Caco-2 (cell line): ENCODE measurements at regions not wholly inside any gene's neighbourhood (a gene's known extent, or its start where the extent isn't known, plus 50 kb on each side); places are given as distances from the start of the nearest gene placed in this dataset.

Experiments used
- BruUV-seq: library from RNA; stranded (reverse); fragments of 400-500 nt; replicated peaks from 2 replicates; lab custom pipeline; 2021; lab: Mats Ljungman, UMichigan
- CTCF ChIA-PET: fragments of 300-600 bp; sonication (Branson Sonifier 250); formaldehyde crosslinking; loops from one replicate; lab custom pipeline; 2022; ENCODE audit warnings: antibody characterized with exemption; lab: Charles Lee
- POLR2A ChIA-PET: fragments of 300-600 bp; sonication (Branson Sonifier 250); formaldehyde crosslinking; loops from one replicate; lab custom pipeline; 2022; ENCODE audit warnings: antibody characterized with exemption; lab: Charles Lee
- DNase-seq, 2 experiments: peaks; one replicate each; pipeline versions ENCODE4 v3.0.0 to v3.0.0-alpha.2; 2020 to 2022
- H3K27me3 ChIP-seq: replicated peaks from 2 replicates; pipeline ENCODE4 v1.6.0; 2011; ENCODE audit warnings: low read length; ENCODE audit not compliant: control insufficient read depth, insufficient read depth
- H3K36me3 ChIP-seq: 2 replicates; pipeline ENCODE4 v1.5.1; 2011; ENCODE audit warnings: low read length; ENCODE audit not compliant: control insufficient read depth, insufficient read depth
- H3K4me1 ChIP-seq: fragments of 250-450 bp; sonication (Bioruptor Pico); 2 replicates; pipeline ENCODE4 v1.5.1; 2020; ENCODE audit warnings: mild to moderate bottlenecking
- H3K4me3 ChIP-seq: 2 replicates; pipeline ENCODE4 v1.5.1; 2011; ENCODE audit warnings: low read depth, mild to moderate bottlenecking, control low read depth, low read length
- H3K9me3 ChIP-seq: fragments of 250-450 bp; sonication (Bioruptor Pico); 2 replicates; pipeline ENCODE4 v1.5.1; 2020; ENCODE audit warnings: mild to moderate bottlenecking, moderate library complexity
- H3K27ac Mint-ChIP-seq: one replicate; pipeline ENCODE4 v1.8.0; 2022; ENCODE audit warnings: mixed read lengths; ENCODE audit not compliant: unreplicated experiment
- H3K27me3 Mint-ChIP-seq: one replicate; pipeline ENCODE4 v1.8.0; 2022; ENCODE audit warnings: mixed read lengths; ENCODE audit not compliant: insufficient read depth, unreplicated experiment
- H3K36me3 Mint-ChIP-seq: one replicate; pipeline ENCODE4 v1.8.0; 2022; ENCODE audit warnings: mild to moderate bottlenecking, mixed read lengths; ENCODE audit not compliant: insufficient read depth, unreplicated experiment
- H3K4me1 Mint-ChIP-seq: one replicate; pipeline ENCODE4 v1.8.0; 2022; ENCODE audit warnings: low read depth, mixed read lengths; ENCODE audit not compliant: unreplicated experiment
- H3K4me3 Mint-ChIP-seq: one replicate; pipeline ENCODE4 v1.8.0; 2022; ENCODE audit warnings: mild to moderate bottlenecking, moderate library complexity, mixed read lengths; ENCODE audit not compliant: unreplicated experiment
- H3K9me3 Mint-ChIP-seq: one replicate; pipeline ENCODE4 v1.8.0; 2022; ENCODE audit warnings: mixed read lengths; ENCODE audit not compliant: unreplicated experiment
- CTCF ChIP-seq, 2 experiments: fragments of 200-600 bp in 1 of 2; IDR thresholded peaks; 1 replicate in 1 of 2; 2 replicates in 1 of 2; pipeline versions ENCODE4 v1.5.1 to v1.8.0; 2011 to 2022; ENCODE audit warnings: antibody characterized with exemption in 1 of 2, control low read depth in 1 of 2, inconsistent platforms in 1 of 2, low read depth in 1 of 2, low read length in 1 of 2, mild to moderate bottlenecking in 1 of 2, moderate library complexity in 1 of 2; ENCODE audit not compliant: insufficient read depth in 1 of 2, severe bottlenecking in 1 of 2, unreplicated experiment in 1 of 2
- intact Hi-C: fragments of 100-400 bp; cut with micrococcal nuclease; formaldehyde crosslinking; loops from one replicate; pipeline ENCODE4 v1.10.0; 2022; ENCODE audit not compliant: unreplicated experiment

- no peak overlapping the region for H3K4me3 Mint-ChIP-seq
- DNase-seq: no peak
- CTCF ChIA-PET: no interaction called here
- H3K27me3 ChIP-seq: no peaks in the 10 kb centered on the region
- peaks cover 5% of the 10 kb centered on the region for H3K27me3 Mint-ChIP-seq
- TF ChIP-seq CTCF (IDR thresholded peaks at IDR 0.05; ENCODE audit: insufficient read depth in 1 of 2, low read depth in 1 of 2, low read length in 1 of 2, severe bottlenecking in 1 of 2, unreplicated experiment in 1 of 2): no peak
- no peaks in the 10 kb centered on the region for H3K36me3 Mint-ChIP-seq
- BruUV-seq: no TSS peak
- intact Hi-C loops: no loop called here
- POLR2A ChIA-PET: no interaction called here
- H3K9me3 Mint-ChIP-seq: no peaks in the 10 kb centered on the region
- peaks cover 7% of the 10 kb centered on the region for H3K4me1 Mint-ChIP-seq
- no peak overlapping the region for H3K4me3 ChIP-seq
- no peaks in the 10 kb centered on the region for H3K36me3 ChIP-seq
- H3K27ac Mint-ChIP-seq: no peak overlapping the region
- H3K4me1 ChIP-seq: no peaks in the 10 kb centered on the region
- H3K9me3 ChIP-seq: no peaks in the 10 kb centered on the region
Measured at GRCh38 chr5:119789406-119790117, 160.2 kb downstream of the FAM170A start.

GRCh38 chr5:119792161-119792799 is 162.9 kb downstream of the FAM170A start:
- no peaks in the 10 kb centered on the region for H3K36me3 ChIP-seq
- peaks cover 7% of the 10 kb centered on the region for H3K4me1 Mint-ChIP-seq
- H3K36me3 Mint-ChIP-seq: no peaks in the 10 kb centered on the region
- H3K4me3 Mint-ChIP-seq: no peak overlapping the region
- TF ChIP-seq CTCF (IDR thresholded peaks at IDR 0.05; ENCODE audit: insufficient read depth in 1 of 2, low read depth in 1 of 2, low read length in 1 of 2, severe bottlenecking in 1 of 2, unreplicated experiment in 1 of 2): no peak
- no peaks in the 10 kb centered on the region for H3K9me3 Mint-ChIP-seq
- BruUV-seq: no TSS peak
- no peak for DNase-seq
- H3K27ac Mint-ChIP-seq: no peak overlapping the region
- H3K9me3 ChIP-seq: no peaks in the 10 kb centered on the region
- intact Hi-C loops: no loop called here
- no peaks in the 10 kb centered on the region for H3K4me1 ChIP-seq
- H3K27me3 ChIP-seq: no peaks in the 10 kb centered on the region
- H3K4me3 ChIP-seq: no peak overlapping the region
- H3K27me3 Mint-ChIP-seq: peaks cover 3% of the 10 kb centered on the region
- ChIA-PET POLR2A (no interaction called here), CTCF (no interaction called here)

GRCh38 chr5:119795768-119796167 is 166.4 kb downstream of the FAM170A start:
- Histone ChIP-seq H3K4me1 (no peaks in the 10 kb centered on the region), H3K9me3 (no peaks in the 10 kb centered on the region), H3K4me3 (no peak overlapping the region), H3K27me3 (no peaks in the 10 kb centered on the region), H3K36me3 (no peaks in the 10 kb centered on the region)
- POLR2A ChIA-PET: no interaction called here
- no peak for DNase-seq
- CTCF ChIA-PET: no interaction called here
- no peak for TF ChIP-seq CTCF (IDR thresholded peaks at IDR 0.05; ENCODE audit: insufficient read depth in 1 of 2, low read depth in 1 of 2, low read length in 1 of 2, severe bottlenecking in 1 of 2, unreplicated experiment in 1 of 2)
- peaks cover 7% of the 10 kb centered on the region for H3K4me1 Mint-ChIP-seq
- no peak overlapping the region for H3K27ac Mint-ChIP-seq
- no peaks in the 10 kb centered on the region for H3K36me3 Mint-ChIP-seq
- no peaks in the 10 kb centered on the region for H3K9me3 Mint-ChIP-seq
- H3K4me3 Mint-ChIP-seq: no peak overlapping the region
- BruUV-seq: no TSS peak
- H3K27me3 Mint-ChIP-seq: no peaks in the 10 kb centered on the region
- intact Hi-C loops: no loop called here
